ENCODE measurements at regions not wholly inside any gene's neighbourhood (a gene's known extent, or its start where the extent isn't known, plus 50 kb on each side); places are given as distances from the start of the nearest gene placed in this dataset. TPM values are rescaled to one million over a fixed set of nuclear protein-coding genes. Genes with fewer than 3 reads are reported as not detected.

Small RNA genes in the stretch of these regions (small RNA-seq; reads per million reads assigned to genes)
- gene MIR4472-2 (ENCODE audit: insufficient read length, low read depth), result not detected

Data from AG04450 (cell line).